K562 (cell line): ENCODE measurements at regions not wholly inside any gene's neighbourhood (a gene's known extent, or its start where the extent isn't known, plus 50 kb on each side); places are given as distances from the start of the nearest gene placed in this dataset.
"Not testable (repeated sequence)": the region's sequence is repeated elsewhere in the genome, so short reads cannot be mapped to it uniquely, and the experiment has no call there.

Experiments used
- CHD2 ChIP-seq: IDR thresholded peaks from 2 replicates; pipeline ENCODE4 v1.6.1; 2011; ENCODE audit warnings: low read depth, low read length
- CREB1 ChIP-seq, 2 experiments: sonication (generic) in 1 of 2; formaldehyde crosslinking in 1 of 2; IDR thresholded peaks; 2 replicates each; pipeline versions ENCODE4 v1.6.1 to v1.8.0; 2012 to 2022; ENCODE audit warnings: inconsistent platforms in 1 of 2, mild to moderate bottlenecking in 1 of 2, missing genetic modification reagents in 1 of 2, moderate library complexity in 1 of 2
- KAT2B ChIP-seq: IDR thresholded peaks from one replicate; pipeline ENCODE4 v1.6.1; 2012; ENCODE audit warnings: low read depth, mild to moderate bottlenecking, control low read depth, inconsistent platforms, low read length, moderate library complexity
- LCOR ChIP-seq: sonication (generic); formaldehyde crosslinking; IDR thresholded peaks from 2 replicates; pipeline ENCODE4 v1.8.0; 2022; ENCODE audit warnings: mild to moderate bottlenecking, missing genetic modification reagents

DNA sequence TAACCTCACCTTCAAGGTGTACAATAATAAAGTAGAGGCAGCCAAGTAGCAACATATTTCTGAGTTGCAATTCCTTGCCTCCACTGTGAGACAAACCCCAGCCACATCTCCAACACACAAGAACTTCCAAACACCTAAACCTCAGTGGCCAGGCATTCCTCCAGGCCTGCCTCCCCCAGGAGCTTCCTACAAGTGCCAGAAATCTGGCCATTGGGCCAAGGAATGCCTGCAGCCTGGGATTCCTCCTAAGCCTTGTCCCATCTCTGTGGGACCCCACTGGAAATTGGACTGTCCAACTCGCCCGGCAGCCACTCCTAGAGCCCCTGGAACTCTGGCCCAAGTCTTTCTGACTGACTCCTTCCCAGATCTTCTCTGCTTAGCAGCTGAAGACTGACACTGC, 326.6 kb upstream of the KCNMB2 start:
- not testable (repeated sequence) for TF ChIP-seq LCOR (CRISPR knock-in tag); KAT2B; CREB1 (IDR thresholded peaks at IDR 0.05); CREB1 (CRISPR knock-in tag; IDR thresholded peaks at IDR 0.05); CHD2
